ENCODE measurements at regions not wholly inside any gene's neighbourhood (a gene's known extent, or its start where the extent isn't known, plus 50 kb on each side); places are given as distances from the start of the nearest gene placed in this dataset.

DNA sequence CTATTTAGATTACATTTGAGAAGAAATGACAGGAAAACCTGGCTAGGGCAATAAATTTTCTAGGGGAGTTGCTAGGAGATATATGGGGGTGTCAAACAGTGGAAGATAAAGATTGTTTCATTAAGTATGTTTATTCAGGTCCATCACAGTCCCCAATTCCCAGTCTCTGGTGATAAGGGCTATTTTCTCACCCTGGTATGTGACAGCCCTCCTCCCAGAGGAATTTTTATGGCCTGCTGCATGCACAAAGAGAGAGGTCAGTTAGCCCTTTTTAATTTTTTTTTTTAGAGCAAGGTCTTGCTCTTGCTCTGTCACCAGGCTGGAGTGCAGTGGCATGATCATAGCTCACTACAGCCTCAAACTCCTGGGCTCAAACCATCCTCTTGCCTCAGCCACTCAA, 53.6 kb upstream of the ATF7IP2 start:
- H3K9ac ChIP-seq (ENCODE audit: control insufficient read depth, extremely low read depth, insufficient read depth, low read length) = no peak overlapping the region
- no peaks in the 10 kb centered on the region for H3K36me3 ChIP-seq (ENCODE audit: control insufficient read depth in 2 of 2, extremely low read depth in 1 of 2, insufficient read depth in 2 of 2, low read length in 2 of 2)
- no peaks in the 10 kb centered on the region for H3K4me1 ChIP-seq (ENCODE audit: control insufficient read depth, extremely low read depth, insufficient read depth, low read length)
- no peaks in the 10 kb centered on the region for H3K9me1 ChIP-seq (ENCODE audit: control insufficient read depth, extremely low read depth, insufficient read depth, low read length)
- H2AFZ ChIP-seq (ENCODE audit: control insufficient read depth, low read length) = no peak overlapping the region
- no peaks in the 10 kb centered on the region for H4K20me1 ChIP-seq (ENCODE audit: control insufficient read depth, extremely low read depth, insufficient read depth, low read length)
- dilution Hi-C loops (cut with MboI; ENCODE audit: extremely low pct_ligation_motif_present, low sequenced_read_pairs) = no loop called here
- no peak overlapping the region for H3K4me3 ChIP-seq (ENCODE audit: control insufficient read depth in 2 of 3, extremely low read depth in 1 of 3, insufficient read depth in 2 of 3, low read depth in 1 of 3, low read length in 3 of 3)
- H3K9me3 ChIP-seq (ENCODE audit: control insufficient read depth, low read depth, low read length) = no peaks in the 10 kb centered on the region
- H3K4me2 ChIP-seq (ENCODE audit: control insufficient read depth, extremely low read depth, insufficient read depth, low read depth, low read length) = no peak overlapping the region
- FAIRE-seq (no peak), DNase-seq (ENCODE audit: low read depth, low spot score) (no peak)
- no peaks in the 10 kb centered on the region for H3K27me3 ChIP-seq (ENCODE audit: control insufficient read depth, extremely low read depth, insufficient read depth, low read length)
- TF ChIP-seq EZH2 (IDR thresholded peaks at IDR 0.05; ENCODE audit: low read length) = no peak
- no peak for TF ChIP-seq CTCF (optimal IDR thresholded peaks at IDR 0.05 in 1 of 3, IDR thresholded peaks at IDR 0.05 in 1 of 3, conservative IDR thresholded peaks at IDR 0.05 in 1 of 3; ENCODE audit: extremely low read depth in 1 of 3, insufficient read depth in 2 of 3, low read length in 3 of 3)
- H3K27ac ChIP-seq (ENCODE audit: control insufficient read depth, insufficient read depth, low read length) = no peak overlapping the region
- no peaks in the 10 kb centered on the region for H3K79me2 ChIP-seq (ENCODE audit: control insufficient read depth, insufficient read depth, low read length)

DNA sequence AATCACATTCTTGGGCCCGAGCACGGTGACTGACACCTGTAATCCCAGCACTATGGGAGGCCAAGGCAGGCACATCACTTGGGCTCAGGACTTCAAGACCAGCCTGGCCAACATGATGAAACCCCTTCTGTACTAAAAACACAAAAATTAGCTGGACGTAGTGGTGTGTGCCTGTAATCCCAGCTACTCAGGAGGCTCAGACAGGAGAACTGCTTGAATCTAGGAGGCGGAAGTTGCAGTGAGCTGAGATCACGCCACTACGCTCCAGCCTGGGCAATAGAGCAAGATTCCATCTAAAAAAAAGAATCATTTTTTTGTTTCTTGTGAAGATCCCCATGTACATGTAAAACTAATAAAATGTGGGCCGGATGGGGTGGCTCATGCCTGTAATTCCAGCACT, 53.1 kb upstream of the ATF7IP2 start:
- no peak overlapping the region for H3K9ac ChIP-seq (ENCODE audit: control insufficient read depth, extremely low read depth, insufficient read depth, low read length)
- no peaks in the 10 kb centered on the region for H3K27me3 ChIP-seq (ENCODE audit: control insufficient read depth, extremely low read depth, insufficient read depth, low read length)
- no peaks in the 10 kb centered on the region for H3K9me1 ChIP-seq (ENCODE audit: control insufficient read depth, extremely low read depth, insufficient read depth, low read length)
- H4K20me1 ChIP-seq (ENCODE audit: control insufficient read depth, extremely low read depth, insufficient read depth, low read length) = no peaks in the 10 kb centered on the region
- H3K4me3 ChIP-seq (ENCODE audit: control insufficient read depth in 2 of 3, extremely low read depth in 1 of 3, insufficient read depth in 2 of 3, low read depth in 1 of 3, low read length in 3 of 3) = no peak overlapping the region
- H3K27ac ChIP-seq (ENCODE audit: control insufficient read depth, insufficient read depth, low read length) = no peak overlapping the region
- H2AFZ ChIP-seq (ENCODE audit: control insufficient read depth, low read length) = no peak overlapping the region
- DNase-seq (ENCODE audit: low read depth, low spot score) (no peak), FAIRE-seq (no peak)
- no peaks in the 10 kb centered on the region for H3K4me1 ChIP-seq (ENCODE audit: control insufficient read depth, extremely low read depth, insufficient read depth, low read length)
- H3K79me2 ChIP-seq (ENCODE audit: control insufficient read depth, insufficient read depth, low read length) = no peaks in the 10 kb centered on the region
- dilution Hi-C loops (cut with MboI; ENCODE audit: extremely low pct_ligation_motif_present, low sequenced_read_pairs) = no loop called here
- H3K36me3 ChIP-seq (ENCODE audit: control insufficient read depth in 2 of 2, extremely low read depth in 1 of 2, insufficient read depth in 2 of 2, low read length in 2 of 2) = no peaks in the 10 kb centered on the region
- no peak overlapping the region for H3K4me2 ChIP-seq (ENCODE audit: control insufficient read depth, extremely low read depth, insufficient read depth, low read depth, low read length)
- H3K9me3 ChIP-seq (ENCODE audit: control insufficient read depth, low read depth, low read length) = no peaks in the 10 kb centered on the region
- TF ChIP-seq CTCF (optimal IDR thresholded peaks at IDR 0.05 in 1 of 3, IDR thresholded peaks at IDR 0.05 in 1 of 3, conservative IDR thresholded peaks at IDR 0.05 in 1 of 3; ENCODE audit: extremely low read depth in 1 of 3, insufficient read depth in 2 of 3, low read length in 3 of 3) = no peak
- no peak for TF ChIP-seq EZH2 (IDR thresholded peaks at IDR 0.05; ENCODE audit: low read length)

All from keratinocyte (primary cell).